ENCODE measurements at regions not wholly inside any gene's neighbourhood (a gene's known extent, or its start where the extent isn't known, plus 50 kb on each side); places are given as distances from the start of the nearest gene placed in this dataset.

- DNase-seq (ENCODE audit: low read depth) = peak; percentile 72
- TF ChIP-seq MYC (IDR thresholded peaks at IDR 0.05; ENCODE audit: low read depth, low read length) (no peak), POLR2A (IDR thresholded peaks at IDR 0.05; ENCODE audit: extremely low read depth, insufficient read length) (no peak), MAX (IDR thresholded peaks at IDR 0.05; ENCODE audit: low read depth, low read length) (no peak)
- TF ChIP-seq, protein P1, sequence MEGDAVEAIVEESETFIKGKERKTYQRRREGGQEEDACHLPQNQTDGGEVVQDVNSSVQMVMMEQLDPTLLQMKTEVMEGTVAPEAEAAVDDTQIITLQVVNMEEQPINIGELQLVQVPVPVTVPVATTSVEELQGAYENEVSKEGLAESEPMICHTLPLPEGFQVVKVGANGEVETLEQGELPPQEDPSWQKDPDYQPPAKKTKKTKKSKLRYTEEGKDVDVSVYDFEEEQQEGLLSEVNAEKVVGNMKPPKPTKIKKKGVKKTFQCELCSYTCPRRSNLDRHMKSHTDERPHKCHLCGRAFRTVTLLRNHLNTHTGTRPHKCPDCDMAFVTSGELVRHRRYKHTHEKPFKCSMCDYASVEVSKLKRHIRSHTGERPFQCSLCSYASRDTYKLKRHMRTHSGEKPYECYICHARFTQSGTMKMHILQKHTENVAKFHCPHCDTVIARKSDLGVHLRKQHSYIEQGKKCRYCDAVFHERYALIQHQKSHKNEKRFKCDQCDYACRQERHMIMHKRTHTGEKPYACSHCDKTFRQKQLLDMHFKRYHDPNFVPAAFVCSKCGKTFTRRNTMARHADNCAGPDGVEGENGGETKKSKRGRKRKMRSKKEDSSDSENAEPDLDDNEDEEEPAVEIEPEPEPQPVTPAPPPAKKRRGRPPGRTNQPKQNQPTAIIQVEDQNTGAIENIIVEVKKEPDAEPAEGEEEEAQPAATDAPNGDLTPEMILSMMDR (IDR thresholded peaks at IDR 0.05; ENCODE audit: low read depth, low read length) = no peak
Measured at GRCh38 chr2:174682007-174682577, 82.2 kb downstream of the CHRNA1 start.

GRCh38 chr2:174681099-174682006, 82.9 kb downstream of the CHRNA1 start:
- peak overlapping the region; percentile 75 for H3K4me3 ChIP-seq (ENCODE audit: low read depth, low read length)
- no peak for DNase-seq (ENCODE audit: low read depth)
- TF ChIP-seq MYC (IDR thresholded peaks at IDR 0.05; ENCODE audit: low read depth, low read length) (no peak), MAX (IDR thresholded peaks at IDR 0.05; ENCODE audit: low read depth, low read length) (no peak), POLR2A (IDR thresholded peaks at IDR 0.05; ENCODE audit: extremely low read depth, insufficient read length) (no peak)

More at GRCh38 chr2:174682007-174682577, 82.2 kb downstream of the CHRNA1 start:
- H3K4me3 ChIP-seq (ENCODE audit: low read depth, low read length) = peak overlapping the region; percentile 75

GRCh38 chr2:174680221-174680620, 82.6 kb upstream of the WIPF1 start:
- no peak for DNase-seq (ENCODE audit: low read depth)
- TF ChIP-seq, protein P1 (IDR thresholded peaks at IDR 0.05; ENCODE audit: low read depth, low read length) = no peak
- TF ChIP-seq MAX (IDR thresholded peaks at IDR 0.05; ENCODE audit: low read depth, low read length) = no peak
- no peak for TF ChIP-seq MYC (IDR thresholded peaks at IDR 0.05; ENCODE audit: low read depth, low read length)
- no peak for TF ChIP-seq POLR2A (IDR thresholded peaks at IDR 0.05; ENCODE audit: extremely low read depth, insufficient read length)
- no peak overlapping the region for H3K4me3 ChIP-seq (ENCODE audit: low read depth, low read length)

DNA sequence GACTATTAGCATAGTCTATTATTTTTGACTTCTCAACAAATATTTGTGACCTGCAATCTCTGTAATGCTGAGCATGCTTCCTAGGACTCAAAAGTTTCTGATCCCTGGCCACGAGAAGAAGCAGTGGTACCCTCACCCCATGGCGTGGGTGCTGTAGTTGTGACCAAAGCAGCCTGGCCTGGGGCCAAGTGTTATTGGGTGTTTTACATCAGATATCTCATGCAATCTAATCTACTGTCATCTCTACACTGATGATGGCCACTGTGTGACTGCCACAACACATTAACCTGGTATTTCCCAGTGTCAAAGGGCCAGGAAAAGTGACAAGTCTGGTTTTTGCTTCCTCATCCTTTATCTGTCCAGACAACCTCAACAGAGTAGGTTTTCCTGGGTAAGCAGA, 80.8 kb upstream of the WIPF1 start:
- H3K4me3 ChIP-seq (ENCODE audit: low read depth, low read length) = no peak overlapping the region
- no peak for DNase-seq (ENCODE audit: low read depth)
- TF ChIP-seq, protein P1 (IDR thresholded peaks at IDR 0.05; ENCODE audit: low read depth, low read length) = no peak
- TF ChIP-seq POLR2A (IDR thresholded peaks at IDR 0.05; ENCODE audit: extremely low read depth, insufficient read length) (no peak), MYC (IDR thresholded peaks at IDR 0.05; ENCODE audit: low read depth, low read length) (no peak), MAX (IDR thresholded peaks at IDR 0.05; ENCODE audit: low read depth, low read length) (no peak)

DNA sequence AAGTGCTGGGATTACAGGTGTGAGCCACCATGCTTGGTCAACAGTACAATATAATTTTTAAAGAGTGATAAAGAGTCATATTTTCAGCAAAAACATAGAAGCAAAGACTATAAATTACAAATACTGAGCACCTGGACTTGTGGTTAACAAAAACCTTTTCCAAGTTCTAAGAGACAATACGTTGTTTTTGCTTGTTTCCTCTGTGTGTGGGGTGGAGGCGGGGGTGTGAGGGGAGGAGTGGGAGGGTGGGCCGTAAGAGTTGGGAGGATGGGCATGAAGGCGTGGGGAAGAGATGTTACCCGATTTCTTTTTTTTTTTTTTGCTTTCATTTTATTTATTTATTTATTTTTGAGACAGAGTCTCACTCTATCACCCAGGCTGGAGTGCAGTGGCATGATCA, 78.0 kb upstream of the WIPF1 start:
- TF ChIP-seq MAX (IDR thresholded peaks at IDR 0.05; ENCODE audit: low read depth, low read length) (no peak), MYC (IDR thresholded peaks at IDR 0.05; ENCODE audit: low read depth, low read length) (no peak), POLR2A (IDR thresholded peaks at IDR 0.05; ENCODE audit: extremely low read depth, insufficient read length) (no peak)
- TF ChIP-seq, protein P1 (IDR thresholded peaks at IDR 0.05; ENCODE audit: low read depth, low read length) = no peak
- no peak overlapping the region for H3K4me3 ChIP-seq (ENCODE audit: low read depth, low read length)
- no peak for DNase-seq (ENCODE audit: low read depth)

GRCh38 chr2:174673876-174674275, 76.3 kb upstream of the WIPF1 start:
- no peak overlapping the region for H3K4me3 ChIP-seq (ENCODE audit: low read depth, low read length)
- no peak for TF ChIP-seq POLR2A (IDR thresholded peaks at IDR 0.05; ENCODE audit: extremely low read depth, insufficient read length)
- TF ChIP-seq MAX (IDR thresholded peaks at IDR 0.05; ENCODE audit: low read depth, low read length) = no peak
- TF ChIP-seq MYC (IDR thresholded peaks at IDR 0.05; ENCODE audit: low read depth, low read length) = no peak
- TF ChIP-seq, protein P1 (IDR thresholded peaks at IDR 0.05; ENCODE audit: low read depth, low read length) = no peak
- no peak for DNase-seq (ENCODE audit: low read depth)
